ENCODE measurements at regions not wholly inside any gene's neighbourhood (a gene's known extent, or its start where the extent isn't known, plus 50 kb on each side); places are given as distances from the start of the nearest gene placed in this dataset.

- TF ChIP-seq SIN3A (IDR thresholded peaks at IDR 0.05; ENCODE audit: borderline replicate concordance, low read depth, low read length) (no peak), CTCF (IDR thresholded peaks at IDR 0.05) (no peak), EZH2phosphoT487 (IDR thresholded peaks at IDR 0.05; ENCODE audit: borderline replicate concordance, low read depth) (no peak), NFIC (IDR thresholded peaks at IDR 0.05; ENCODE audit: borderline replicate concordance) (no peak), TAF1 (IDR thresholded peaks at IDR 0.05; ENCODE audit: borderline replicate concordance, low read depth, low read length) (no peak)
Observed at GRCh38 chr13:75071796-75072195, 410.2 kb downstream of the TBC1D4 start.
